ENCODE measurements at regions not wholly inside any gene's neighbourhood (a gene's known extent, or its start where the extent isn't known, plus 50 kb on each side); places are given as distances from the start of the nearest gene placed in this dataset.

DNA sequence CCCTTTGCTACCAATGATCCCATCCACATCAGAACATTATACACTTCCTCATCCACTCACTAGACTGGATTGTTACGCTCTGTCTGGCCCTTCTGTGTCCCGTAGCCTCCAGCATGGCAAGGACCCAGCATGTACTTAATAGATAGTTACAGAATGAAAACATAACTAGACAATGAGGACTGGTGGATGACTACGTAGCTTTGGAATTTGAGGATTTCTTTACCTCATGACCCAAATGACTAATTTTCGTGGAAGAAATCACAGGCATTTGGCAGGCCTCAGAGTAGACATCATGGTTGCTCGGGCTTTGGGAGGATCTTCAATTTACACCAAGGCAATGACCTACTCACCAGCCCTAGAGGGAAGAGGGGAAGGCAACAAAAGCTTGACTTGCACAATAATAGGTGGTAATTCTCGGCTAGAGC is 299.8 kb downstream of the TLE1 start:
- ATAC-seq (no peak), DNase-seq (no peak)

DNA sequence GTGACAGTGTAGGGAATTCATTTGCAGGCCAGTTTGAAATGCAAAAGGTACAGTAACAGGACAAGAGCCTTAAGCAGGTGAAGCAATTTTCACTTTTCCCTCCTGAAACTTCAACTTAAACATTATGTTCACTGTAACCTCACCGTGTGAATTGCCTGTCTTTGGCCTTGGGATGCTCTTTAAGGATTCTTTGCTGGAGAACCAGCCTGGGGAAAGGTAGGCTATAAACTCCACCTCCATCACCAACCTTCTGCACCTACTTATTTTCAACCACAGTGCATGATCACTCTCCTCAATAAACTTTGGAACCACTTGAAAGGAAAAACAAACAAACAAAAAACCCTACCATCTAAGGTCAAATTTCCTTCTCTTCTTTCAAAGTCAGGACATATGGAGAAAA is 300.5 kb downstream of the TLE1 start:
- ATAC-seq = no peak
- no peak for DNase-seq

DNA sequence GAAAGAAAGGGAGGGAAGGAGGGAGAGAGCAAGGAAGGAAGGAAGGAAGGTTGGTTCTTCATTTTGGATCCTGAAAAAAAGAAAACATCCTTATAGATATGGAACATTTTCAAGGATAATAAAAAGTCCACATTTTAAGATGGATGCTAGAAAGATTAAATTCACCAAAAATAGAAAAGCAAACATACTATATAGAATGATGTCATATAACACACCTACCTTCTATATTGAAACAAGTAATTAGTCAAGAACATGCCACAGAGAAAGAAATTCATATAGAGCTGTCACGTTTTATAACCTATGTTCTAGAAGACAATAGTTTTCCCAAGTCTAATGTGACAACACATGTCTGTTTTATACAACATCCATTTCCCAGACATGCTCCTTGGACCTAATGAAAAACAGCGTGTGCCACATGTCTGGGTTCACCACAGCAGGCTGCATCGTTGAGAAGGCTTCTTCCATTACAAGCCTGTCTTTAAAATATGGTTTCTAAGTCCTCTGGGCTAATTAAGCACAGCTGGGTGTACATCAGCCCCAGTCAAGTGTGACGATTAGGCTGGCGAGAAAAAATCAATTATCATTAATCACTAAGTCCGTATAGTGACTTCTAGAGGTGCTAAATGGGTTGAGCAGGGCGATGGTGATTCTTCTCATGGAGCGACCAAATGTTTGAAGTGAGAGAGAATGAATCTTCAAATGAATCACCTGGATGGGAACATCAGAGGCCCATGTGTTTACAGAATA is 301.8 kb downstream of the TLE1 start:
- ATAC-seq (no peak), DNase-seq (no peak)

DNA sequence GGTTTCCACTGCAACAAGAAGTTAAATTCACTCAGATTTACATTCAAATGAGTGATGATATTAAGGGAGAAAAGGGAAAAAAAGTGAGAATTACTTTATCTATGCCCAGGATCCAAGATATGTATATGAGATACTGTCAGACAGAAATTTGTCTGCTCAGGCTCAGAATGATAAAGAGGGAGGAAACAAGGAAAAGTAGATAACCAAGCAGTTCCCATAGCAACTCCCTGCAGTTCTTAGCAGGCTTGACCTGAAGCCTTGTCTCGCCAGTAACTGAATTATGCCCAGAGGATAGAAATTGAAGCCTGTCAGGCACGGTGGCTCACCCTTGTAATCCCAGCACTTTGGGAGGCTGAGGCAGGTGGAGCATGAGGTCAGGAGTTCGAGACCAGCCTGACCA is 304.4 kb downstream of the TLE1 start:
- ATAC-seq (no peak), DNase-seq (no peak)

DNA sequence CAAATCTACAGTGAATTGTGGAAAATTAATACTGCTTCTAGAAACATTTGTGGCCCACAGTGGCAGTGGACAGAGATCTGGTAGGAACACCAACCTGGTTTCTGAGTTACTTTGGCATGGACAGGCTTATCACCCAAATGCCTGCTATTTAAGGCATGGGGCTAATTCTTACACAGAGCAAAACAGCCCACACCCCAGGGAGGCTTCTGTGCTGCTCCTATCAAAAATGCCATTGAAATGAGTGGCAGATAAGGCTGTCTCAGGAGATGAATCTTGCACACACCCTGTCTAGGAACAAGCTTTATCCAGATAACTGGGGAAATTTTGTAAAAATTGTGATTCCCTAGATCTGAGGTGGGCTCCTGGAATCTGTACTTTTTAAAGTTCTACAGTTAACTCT is 307.1 kb downstream of the TLE1 start:
- DNase-seq (no peak), ATAC-seq (no peak)

DNA sequence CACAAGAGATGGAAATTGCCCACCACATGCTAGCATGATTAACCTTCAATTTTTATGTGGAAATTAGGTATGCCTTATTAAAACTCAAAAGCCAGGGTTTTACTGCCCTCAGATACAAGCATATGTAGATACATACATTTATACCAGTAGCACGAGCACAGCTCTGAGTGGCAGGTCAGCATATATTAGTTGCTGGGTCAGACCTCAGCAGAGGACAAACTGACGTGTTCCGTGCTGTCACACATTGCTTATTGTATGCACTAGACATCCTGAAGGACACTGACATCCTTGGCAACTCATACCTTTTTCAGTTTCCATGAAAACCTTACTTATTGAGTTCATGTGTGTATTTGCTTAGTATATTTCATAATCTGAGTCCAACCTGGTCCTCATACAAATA is 307.7 kb downstream of the TLE1 start:
- ATAC-seq (no peak), DNase-seq (no peak)

DNA sequence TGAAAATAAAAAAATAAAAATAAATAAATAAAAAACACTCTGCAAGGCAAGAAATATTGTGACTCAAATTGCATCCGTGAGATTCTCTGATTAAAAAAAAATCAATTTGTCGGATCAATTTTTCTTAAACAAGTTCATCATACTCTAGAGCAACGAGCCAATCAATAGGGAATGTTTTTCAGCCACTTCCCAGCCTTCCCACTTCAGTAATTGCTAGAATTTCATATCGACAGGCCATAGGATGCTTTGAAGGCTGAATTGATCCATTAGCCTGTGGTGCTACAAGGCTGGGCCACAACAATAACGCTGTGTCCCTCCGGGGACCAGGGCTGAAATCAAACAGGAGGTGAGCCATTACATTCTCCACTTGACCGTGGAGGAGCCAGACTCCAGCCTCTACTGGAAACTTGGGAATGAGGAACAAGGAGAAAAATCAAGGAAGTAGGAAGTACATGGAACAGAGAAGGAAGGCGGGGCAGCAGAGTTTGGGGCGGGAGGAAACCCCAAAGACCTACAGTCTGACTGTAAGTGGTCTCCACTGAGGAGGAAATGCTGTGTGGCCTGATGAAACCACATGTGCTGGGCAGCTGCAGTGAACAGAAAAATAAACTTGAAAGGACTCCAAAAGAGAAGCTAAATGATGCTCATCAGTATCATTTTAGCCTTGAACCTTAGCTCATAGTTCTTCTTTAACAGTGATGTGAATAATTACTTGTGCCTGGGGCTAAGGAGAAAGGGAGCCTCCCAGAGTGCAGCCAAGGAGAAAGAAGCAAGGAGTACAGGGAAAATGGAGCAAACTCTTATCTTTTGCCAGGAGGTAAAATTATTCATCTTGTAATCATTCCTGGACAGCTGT is 308.6 kb downstream of the TLE1 start:
- ATAC-seq = no peak
- DNase-seq = no peak

DNA sequence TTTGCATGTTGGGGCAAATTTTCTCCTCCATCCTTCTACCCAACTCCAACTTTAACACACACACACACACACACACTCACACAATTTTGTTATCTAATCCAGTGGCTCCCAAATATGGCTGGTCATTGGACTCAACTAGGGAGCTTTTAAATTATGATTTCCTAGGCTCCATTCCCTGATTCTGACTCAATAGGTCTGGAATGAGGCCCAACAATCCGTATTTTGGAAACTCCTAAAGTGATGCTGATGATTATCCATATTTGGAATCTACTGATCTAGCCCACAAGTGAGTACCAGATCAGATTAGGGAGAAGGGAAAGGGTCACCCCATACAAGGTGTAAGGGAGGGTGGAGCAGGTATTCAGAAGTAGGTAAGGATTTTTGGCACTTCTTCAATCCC is 309.7 kb downstream of the TLE1 start:
- no peak for ATAC-seq
- DNase-seq = no peak

DNA sequence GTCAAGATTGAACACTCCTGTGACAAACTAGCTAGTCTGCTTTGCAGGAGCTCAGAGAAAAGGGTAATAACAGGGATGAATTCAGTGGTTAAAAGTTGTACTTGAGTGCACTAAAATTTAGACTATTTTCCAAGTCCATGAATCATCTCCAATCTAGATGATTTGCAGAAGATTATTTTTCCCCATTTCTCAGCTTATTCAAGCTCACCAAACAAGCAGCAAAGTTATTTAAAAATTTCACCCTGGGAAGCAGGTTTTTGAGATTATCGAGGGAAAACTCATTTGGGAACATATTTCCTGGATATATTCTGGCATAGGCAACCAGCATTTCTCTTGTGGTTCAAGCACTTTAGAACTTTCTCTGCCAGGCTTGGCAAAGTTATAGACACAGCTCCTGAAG is 311.4 kb downstream of the TLE1 start:
- ATAC-seq = no peak
- no peak for DNase-seq

DNA sequence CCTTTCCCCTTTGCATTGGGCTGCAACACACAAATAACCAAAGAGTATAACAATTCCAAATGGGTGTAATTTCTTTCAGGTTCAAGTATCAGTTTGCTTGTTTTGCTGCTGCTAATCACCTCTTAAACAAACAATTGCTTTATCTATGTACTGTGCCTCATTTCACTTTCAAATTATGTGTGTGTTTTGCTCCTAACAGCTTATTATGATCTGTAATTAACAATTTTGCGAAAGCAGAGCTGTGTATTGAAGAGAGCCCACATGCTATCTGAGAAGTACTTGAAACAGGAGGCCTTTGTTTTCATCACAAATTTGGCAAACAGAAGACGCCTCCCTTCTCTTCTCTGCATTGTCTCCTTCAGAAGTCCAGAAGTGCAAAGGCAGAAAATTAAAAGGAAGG is 312.0 kb downstream of the TLE1 start:
- DNase-seq (no peak), ATAC-seq (no peak)

DNA sequence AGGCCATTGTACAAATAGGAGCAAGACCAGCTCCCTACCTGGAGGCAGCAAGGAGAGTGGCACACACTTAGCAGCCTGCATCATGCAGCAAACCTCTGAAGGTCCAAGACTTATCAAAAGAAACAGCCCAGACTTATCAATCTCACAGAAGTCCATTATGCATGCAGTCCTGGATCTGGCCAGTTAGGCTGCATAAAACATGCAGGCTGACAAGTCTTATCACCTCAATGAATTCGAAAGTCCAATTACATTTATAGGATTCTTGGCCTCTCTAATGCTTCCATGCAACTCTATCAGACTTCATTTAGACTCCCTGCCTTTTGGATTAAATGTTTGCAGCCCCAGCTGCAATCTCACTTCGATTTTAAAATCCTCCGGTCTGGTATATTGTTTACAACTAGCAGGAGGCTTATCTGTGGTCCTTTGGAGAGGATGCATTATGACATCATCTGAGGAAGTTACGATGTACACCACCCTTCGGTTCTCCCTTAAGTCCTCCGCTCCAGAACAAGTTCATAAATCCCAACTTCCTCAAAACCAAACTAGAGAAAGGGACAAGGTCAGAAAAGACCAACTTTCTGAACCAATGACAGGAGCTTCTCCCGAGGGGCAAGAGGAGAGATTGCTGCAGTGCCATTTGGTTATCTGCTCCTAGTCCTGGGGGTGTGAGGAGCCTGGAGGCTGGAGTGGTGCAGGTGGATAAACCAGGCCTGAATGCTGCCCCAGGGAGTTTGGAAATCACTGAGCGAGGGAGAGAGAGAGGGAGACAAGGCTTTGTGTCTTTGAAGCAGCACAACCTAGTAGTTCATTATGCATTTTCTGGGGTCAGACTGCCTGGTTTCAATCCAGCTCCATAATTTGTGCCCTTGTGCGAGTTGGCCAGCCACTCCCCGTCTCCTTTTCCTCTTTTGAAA is 313.9 kb downstream of the TLE1 start:
- ATAC-seq (no peak), DNase-seq (no peak)

DNA sequence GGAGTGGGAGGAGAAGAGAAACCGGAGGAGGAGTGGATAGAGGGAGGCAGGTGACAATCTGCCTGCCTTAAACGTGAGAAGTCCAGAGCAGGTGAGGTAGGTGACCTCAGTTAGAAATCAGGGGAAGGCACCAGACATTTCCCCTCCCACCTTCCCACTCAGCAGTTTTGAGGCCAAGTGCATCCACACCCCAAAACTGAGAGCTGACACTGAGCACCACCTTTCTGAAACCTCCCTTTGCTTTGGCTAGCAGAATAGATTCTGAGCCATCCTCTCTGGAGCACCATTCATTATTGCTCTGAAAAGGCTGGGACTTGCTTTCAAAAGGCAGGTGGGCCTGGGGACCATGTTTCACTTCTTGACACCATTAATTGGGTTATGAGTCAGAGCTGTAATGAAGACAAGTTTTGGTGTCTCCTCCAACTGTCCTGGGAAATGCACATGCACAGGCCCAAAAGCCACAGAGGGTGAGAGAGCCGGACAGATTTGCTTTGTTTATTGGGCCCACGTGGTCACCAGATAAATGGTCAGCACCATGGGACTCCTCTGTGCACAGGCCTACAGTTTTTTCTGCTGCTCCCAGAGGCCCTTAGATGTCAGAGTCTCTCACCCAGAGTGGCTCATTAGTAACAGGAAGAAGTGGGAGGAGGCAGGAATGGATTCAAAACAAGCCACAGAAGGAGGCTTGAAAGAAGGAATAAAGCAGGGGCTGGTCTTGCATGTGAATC is 314.7 kb downstream of the TLE1 start:
- DNase-seq (no peak), ATAC-seq (no peak)

DNA sequence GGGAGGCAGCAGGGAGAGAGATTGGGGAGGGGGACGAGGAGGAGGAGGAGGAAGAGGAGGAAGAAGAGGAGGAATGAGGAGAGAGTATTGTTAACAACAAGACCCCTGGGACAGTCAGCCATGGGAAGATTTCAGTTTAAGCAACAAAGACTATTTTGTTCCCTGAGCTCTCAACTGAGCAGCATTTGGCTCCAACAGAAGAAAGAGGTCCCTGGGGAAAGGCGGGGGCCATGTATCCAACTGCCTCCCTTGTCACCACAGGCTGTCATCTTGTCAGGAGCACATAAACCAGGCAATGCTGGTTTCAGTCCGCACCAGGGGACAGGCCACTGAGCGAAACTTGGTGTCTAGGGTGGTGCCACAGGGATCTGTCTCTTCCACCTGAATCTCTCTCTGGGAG is 316.1 kb downstream of the TLE1 start:
- DNase-seq (no peak), ATAC-seq (no peak)

DNA sequence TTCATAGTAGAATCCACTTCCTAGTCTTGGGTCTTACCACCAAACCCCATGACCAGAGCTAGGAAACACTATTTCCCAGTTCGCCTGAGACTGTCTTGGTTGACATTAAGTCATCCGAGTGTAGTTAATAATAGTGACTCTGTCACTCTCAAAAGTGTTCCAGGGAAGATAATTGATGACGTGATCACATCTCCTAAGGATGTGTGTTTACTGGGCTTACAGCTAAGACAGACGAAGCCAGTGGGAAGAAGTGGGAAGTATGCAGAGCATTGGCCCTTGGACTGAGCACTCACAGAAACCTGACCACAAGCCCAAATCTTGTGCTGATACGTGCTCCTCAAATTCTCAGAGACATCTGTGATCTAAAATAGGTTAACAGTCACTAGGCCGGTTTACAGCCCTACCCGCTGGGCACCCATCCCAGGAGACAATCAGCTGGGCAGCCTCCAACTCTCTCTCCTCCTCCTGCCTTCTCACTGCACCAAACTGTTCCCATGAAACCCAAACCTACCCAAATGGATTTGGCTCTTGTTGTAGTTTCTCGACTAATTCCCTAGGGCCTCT is 316.6 kb downstream of the TLE1 start:
- ATAC-seq = no peak
- no peak for DNase-seq

DNA sequence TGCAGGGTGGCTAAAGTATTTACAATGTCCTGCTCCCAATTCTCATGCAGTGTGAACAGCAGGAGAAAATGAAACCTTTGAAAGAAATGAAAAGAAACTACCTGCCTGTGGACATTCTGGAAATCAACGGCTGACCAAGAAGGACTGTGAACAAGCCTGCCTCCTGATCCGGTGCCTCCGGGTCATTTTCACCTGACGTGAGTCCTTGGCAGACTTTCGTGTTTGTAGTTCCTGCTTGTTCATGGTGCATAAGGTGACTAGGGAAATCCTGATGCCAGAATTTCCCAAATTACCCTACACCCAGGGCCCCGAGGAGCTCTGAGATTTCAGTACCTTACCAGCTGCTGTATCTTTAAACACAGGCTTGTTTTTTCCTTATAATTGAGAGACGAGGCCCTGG is 317.5 kb downstream of the TLE1 start:
- no peak for ATAC-seq

DNA sequence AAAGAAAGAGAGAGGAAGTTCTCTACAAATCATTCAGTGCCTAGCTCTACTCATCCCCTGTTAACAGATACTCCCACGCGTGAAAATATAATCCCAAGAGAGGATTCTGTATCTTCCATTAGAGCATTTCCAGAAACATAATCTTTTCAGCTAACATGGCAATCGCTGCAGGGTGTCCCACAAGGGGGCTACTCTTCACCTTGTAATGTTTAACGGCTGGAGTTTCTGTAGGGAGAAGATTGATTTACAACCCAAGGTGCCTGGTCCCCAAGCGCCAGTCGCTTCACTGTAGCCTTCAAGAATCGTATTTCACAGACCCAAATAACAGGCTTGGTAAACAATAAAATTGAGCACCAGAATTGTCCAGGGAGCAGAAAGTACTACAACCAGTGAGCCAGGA is 318.7 kb downstream of the TLE1 start:
- no peak for ATAC-seq
- no peak for DNase-seq

More for the DNA sequence above, 317.5 kb downstream of the TLE1 start:
- DNase-seq = no peak

DNA sequence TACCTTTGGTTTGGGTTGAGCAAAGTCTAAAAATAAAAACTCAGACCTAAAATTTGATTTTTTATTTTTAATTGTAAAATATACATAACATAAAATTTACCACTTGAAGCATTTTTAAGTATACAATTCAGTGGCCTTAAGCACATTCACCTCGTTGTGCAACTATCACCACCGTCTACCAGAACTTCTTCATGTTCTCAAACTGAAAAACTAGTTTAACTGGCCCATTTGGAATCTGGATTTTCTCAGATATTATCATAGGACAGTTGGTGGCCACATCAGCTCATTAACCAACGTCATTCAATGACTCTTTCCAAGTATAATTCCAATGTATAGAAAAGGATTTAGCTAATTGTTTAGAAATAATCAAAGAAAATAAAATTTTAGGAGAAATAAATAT is 319.3 kb downstream of the TLE1 start:
- ATAC-seq = no peak

DNA sequence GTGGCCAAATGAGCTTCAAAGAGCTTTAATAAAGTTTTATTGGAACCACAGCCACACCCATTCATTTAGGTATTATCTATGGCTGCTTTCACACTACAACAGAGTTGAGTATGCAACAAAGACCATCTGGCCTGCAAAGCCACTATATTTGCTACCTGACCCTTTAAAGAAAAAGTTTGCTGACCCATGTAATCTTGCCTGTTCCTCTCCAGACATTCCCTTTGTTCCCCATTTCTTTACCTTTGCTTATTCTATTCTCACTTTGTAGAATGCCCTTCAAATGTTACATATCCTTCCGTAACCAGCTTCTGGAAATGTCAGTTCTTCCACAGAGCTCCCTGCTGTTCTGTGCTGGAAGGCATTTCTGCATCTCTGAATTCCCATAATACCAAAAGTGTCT is 320.2 kb downstream of the TLE1 start:
- ATAC-seq (no peak), DNase-seq (no peak)

More for the DNA sequence above, 319.3 kb downstream of the TLE1 start:
- no peak for DNase-seq

DNA sequence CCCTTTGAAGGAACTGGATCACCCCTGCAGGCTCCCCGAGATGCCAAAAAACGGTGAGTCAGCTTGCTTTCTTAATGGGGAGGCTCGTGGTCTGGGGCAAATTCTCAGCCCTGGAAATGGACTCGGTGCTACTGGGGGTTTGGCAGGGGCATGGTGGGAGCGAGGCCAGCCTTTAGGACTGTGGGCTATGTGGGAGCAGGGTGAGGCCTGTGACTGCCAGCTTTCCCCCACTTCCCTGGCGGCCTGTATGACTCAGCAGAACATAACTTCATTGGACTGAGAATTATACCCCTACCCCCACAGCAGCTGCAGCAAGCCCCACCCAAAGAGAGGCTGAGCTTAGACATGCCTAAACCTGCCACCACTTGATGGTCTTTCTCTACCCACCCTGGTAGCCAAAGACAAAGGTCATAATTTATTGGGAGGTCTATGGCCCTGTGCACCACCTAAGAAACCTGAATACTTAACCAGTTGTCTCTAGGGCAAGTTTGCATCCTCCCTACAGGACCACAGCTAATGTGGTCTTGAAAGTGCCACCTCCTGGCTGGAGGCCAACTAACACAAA is 325.3 kb downstream of the TLE1 start:
- DNase-seq = no peak
- ATAC-seq = no peak

DNA sequence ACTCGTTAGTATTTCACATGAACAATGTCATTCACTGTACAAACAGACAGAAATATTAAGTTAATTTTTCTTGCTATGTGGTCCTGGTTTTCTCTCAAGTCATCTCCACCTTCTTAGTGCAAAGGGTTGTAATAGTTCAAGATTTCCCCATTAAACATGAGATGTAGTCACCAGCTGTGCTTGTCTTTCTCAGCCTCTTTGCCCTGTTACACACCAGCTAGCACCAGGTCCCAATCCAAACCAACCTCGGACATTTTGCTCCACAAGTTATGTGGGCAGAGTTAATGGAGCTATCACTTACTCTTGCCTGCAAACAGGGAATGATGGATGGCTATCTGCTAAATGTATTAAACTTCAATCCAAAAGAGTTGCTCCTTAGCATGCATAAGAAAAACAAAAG is 328.1 kb downstream of the TLE1 start:
- DNase-seq (no peak), ATAC-seq (no peak)

DNA sequence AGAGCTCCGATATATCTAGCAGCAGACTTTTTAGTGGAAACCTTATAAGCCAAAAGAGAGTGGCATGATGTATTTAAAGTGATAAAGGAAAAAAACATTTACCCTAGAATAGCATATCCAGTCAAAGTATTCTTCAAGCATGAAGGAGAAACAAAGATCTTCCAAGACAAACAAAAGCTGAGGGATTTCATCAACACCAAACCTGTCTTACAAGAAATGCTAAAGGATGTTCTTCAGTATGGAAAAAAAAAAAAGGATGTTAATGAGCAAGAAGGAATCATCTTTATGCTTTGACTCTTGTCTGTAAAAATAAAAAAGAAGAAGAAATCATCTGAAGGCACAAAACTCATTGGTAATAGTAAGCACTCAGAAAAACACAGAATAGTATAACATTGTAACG is 338.2 kb downstream of the TLE1 start:
- ATAC-seq = no peak
- DNase-seq = no peak

All from stimulated activated naive CD8-positive, alpha-beta T cell treated with anti-CD3 and anti-CD28 coated beads, Interleukin-15, Interleukin-2, amounts not matched to agents 100 U/mL and 50 U/mL, for 24 hours (primary cell).